ENCODE measurements at regions not wholly inside any gene's neighbourhood (a gene's known extent, or its start where the extent isn't known, plus 50 kb on each side); places are given as distances from the start of the nearest gene placed in this dataset.

DNA sequence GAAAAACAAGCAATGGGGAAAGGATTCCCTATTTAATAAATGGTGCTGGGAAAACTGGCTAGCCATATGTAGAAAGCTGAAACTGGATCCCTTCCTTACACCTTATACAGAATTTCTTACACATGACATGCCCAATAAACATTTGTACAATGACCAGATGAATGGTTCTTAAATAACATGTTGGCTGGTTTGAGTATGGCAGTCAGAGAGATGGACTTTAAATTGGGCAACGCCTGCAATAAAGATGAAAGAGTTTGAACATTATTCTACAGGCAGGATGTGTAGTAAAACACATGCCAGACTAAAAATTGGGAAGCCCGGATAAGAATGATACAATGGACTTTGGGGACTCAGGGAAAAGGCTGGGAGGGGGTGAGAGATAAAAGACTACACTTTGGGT is 360.6 kb upstream of the KITLG start:
- TF ChIP-seq SUZ12 (IDR thresholded peaks at IDR 0.05; ENCODE audit: extremely low read depth, insufficient read depth, insufficient read length) (no peak), YY1 (IDR thresholded peaks at IDR 0.05; ENCODE audit: insufficient read depth, insufficient read length) (no peak), ZNF274 (IDR thresholded peaks at IDR 0.05; ENCODE audit: low read depth, low read length) (no peak)
